ENCODE measurements at regions not wholly inside any gene's neighbourhood (a gene's known extent, or its start where the extent isn't known, plus 50 kb on each side); places are given as distances from the start of the nearest gene placed in this dataset.

GRCh38 chr2:220936641-220937197 lies 635.4 kb downstream of the EPHA4 start:
- Mint-ChIP-seq H3K36me3 (ENCODE audit: low read depth, unreplicated experiment) (no peaks in the 10 kb centered on the region), H3K4me1 (ENCODE audit: low read depth, unreplicated experiment) (no peaks in the 10 kb centered on the region), H3K9me3 (ENCODE audit: unreplicated experiment) (no peaks in the 10 kb centered on the region), H3K27ac (ENCODE audit: unreplicated experiment) (no peak overlapping the region), H3K27me3 (ENCODE audit: low read depth, unreplicated experiment) (no peaks in the 10 kb centered on the region), H3K4me3 (ENCODE audit: unreplicated experiment) (no peak overlapping the region)
- Histone ChIP-seq H3K4me1 (ENCODE audit: insufficient read depth, low read length) (no peaks in the 10 kb centered on the region), H3K27ac (ENCODE audit: low read depth, low read length) (no peak overlapping the region), H3K9ac (ENCODE audit: low read length) (no peak overlapping the region), H3K79me2 (ENCODE audit: insufficient read depth, low read length) (no peaks in the 10 kb centered on the region), H3K9me3 (ENCODE audit: insufficient read depth, low read depth, low read length) (no peaks in the 10 kb centered on the region), H2AFZ (ENCODE audit: low read depth, low read length) (no peak overlapping the region), H3K36me3 (ENCODE audit: insufficient read depth, low read length) (no peaks in the 10 kb centered on the region), H3K4me3 (ENCODE audit: insufficient read depth, low read depth, low read length) (no peak overlapping the region), H4K20me1 (ENCODE audit: insufficient read depth, low read length) (no peaks in the 10 kb centered on the region), H3K4me2 (ENCODE audit: low read length) (no peak overlapping the region), H3K27me3 (ENCODE audit: insufficient read depth, low read length) (no peaks in the 10 kb centered on the region)
- FAIRE-seq (no peak), DNase-seq (ENCODE audit: low read depth) (no peak)
- TF ChIP-seq, protein P1, sequence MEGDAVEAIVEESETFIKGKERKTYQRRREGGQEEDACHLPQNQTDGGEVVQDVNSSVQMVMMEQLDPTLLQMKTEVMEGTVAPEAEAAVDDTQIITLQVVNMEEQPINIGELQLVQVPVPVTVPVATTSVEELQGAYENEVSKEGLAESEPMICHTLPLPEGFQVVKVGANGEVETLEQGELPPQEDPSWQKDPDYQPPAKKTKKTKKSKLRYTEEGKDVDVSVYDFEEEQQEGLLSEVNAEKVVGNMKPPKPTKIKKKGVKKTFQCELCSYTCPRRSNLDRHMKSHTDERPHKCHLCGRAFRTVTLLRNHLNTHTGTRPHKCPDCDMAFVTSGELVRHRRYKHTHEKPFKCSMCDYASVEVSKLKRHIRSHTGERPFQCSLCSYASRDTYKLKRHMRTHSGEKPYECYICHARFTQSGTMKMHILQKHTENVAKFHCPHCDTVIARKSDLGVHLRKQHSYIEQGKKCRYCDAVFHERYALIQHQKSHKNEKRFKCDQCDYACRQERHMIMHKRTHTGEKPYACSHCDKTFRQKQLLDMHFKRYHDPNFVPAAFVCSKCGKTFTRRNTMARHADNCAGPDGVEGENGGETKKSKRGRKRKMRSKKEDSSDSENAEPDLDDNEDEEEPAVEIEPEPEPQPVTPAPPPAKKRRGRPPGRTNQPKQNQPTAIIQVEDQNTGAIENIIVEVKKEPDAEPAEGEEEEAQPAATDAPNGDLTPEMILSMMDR (IDR thresholded peaks at IDR 0.05; ENCODE audit: insufficient read depth, low read depth, low read length) = no peak
- no peak for TF ChIP-seq EZH2 (IDR thresholded peaks at IDR 0.05; ENCODE audit: insufficient read depth, low read length)

DNA sequence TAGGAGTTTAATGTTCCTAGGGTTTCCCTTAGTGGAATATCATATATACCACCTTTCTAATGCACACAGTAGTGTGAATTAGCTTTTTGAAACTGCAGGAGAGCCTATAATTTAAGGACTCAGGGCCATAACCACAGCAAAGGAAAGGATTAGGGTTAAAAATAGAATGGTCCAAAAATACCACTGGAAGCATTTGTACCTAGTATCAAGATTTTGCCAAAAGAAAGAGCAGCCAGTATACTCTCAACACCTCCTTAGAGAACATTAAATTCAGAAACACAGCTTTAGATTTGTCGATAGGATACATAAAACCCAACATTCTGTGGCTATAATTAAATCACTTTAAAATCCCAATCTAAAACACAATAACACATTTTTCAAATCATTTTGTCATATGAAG lies 634.9 kb downstream of the EPHA4 start:
- Mint-ChIP-seq H3K9me3 (ENCODE audit: unreplicated experiment) (no peaks in the 10 kb centered on the region), H3K4me1 (ENCODE audit: low read depth, unreplicated experiment) (no peaks in the 10 kb centered on the region)
- FAIRE-seq = no peak

DNA sequence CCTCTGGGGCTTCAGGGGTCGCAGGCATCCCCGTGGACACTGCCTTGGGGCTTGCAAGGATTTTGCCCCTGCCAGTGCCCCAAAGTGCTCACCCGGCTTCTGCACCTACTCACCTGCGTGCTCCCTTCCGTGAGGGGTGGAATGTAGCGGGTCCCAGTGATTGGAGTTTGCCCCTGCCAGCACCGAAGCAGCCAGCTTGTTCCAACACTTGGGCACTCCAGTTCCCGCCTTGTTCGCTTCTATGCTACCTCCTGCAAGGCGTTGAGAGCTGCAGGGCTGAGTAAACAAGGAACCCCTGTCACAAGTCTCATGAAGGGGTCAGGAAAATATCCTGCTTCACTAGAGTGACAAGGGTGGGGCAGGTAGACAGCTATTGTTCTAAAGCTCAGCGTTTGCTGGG lies 631.5 kb downstream of the EPHA4 start:
- no peak for DNase-seq (ENCODE audit: low read depth)
- H3K27me3 Mint-ChIP-seq (ENCODE audit: low read depth, unreplicated experiment) = no peaks in the 10 kb centered on the region

More for the DNA sequence above, 634.9 kb downstream of the EPHA4 start:
- Histone ChIP-seq H4K20me1 (ENCODE audit: insufficient read depth, low read length) (no peaks in the 10 kb centered on the region), H3K4me2 (ENCODE audit: low read length) (no peak overlapping the region), H3K4me3 (ENCODE audit: insufficient read depth, low read depth, low read length) (no peak overlapping the region), H3K27me3 (ENCODE audit: insufficient read depth, low read length) (no peaks in the 10 kb centered on the region), H3K9me3 (ENCODE audit: insufficient read depth, low read depth, low read length) (peaks cover 4% of the 10 kb centered on the region), H2AFZ (ENCODE audit: low read depth, low read length) (no peak overlapping the region), H3K36me3 (ENCODE audit: insufficient read depth, low read length) (no peaks in the 10 kb centered on the region), H3K79me2 (ENCODE audit: insufficient read depth, low read length) (no peaks in the 10 kb centered on the region), H3K9ac (ENCODE audit: low read length) (no peak overlapping the region), H3K4me1 (ENCODE audit: insufficient read depth, low read length) (no peaks in the 10 kb centered on the region), H3K27ac (ENCODE audit: low read depth, low read length) (no peak overlapping the region)
- Mint-ChIP-seq H3K27ac (ENCODE audit: unreplicated experiment) (no peak overlapping the region), H3K36me3 (ENCODE audit: low read depth, unreplicated experiment) (no peaks in the 10 kb centered on the region), H3K27me3 (ENCODE audit: low read depth, unreplicated experiment) (no peaks in the 10 kb centered on the region), H3K4me3 (ENCODE audit: unreplicated experiment) (no peak overlapping the region)
- TF ChIP-seq, protein P1 (IDR thresholded peaks at IDR 0.05; ENCODE audit: insufficient read depth, low read depth, low read length) = no peak
- no peak for TF ChIP-seq EZH2 (IDR thresholded peaks at IDR 0.05; ENCODE audit: insufficient read depth, low read length)
- no peak for DNase-seq (ENCODE audit: low read depth)

More for the DNA sequence above, 631.5 kb downstream of the EPHA4 start:
- Histone ChIP-seq H3K27me3 (ENCODE audit: insufficient read depth, low read length) (no peaks in the 10 kb centered on the region), H3K4me1 (ENCODE audit: insufficient read depth, low read length) (no peaks in the 10 kb centered on the region), H3K79me2 (ENCODE audit: insufficient read depth, low read length) (no peaks in the 10 kb centered on the region), H3K27ac (ENCODE audit: low read depth, low read length) (no peak overlapping the region), H3K4me3 (ENCODE audit: insufficient read depth, low read depth, low read length) (no peak overlapping the region), H3K9me3 (ENCODE audit: insufficient read depth, low read depth, low read length) (peaks cover 4% of the 10 kb centered on the region), H4K20me1 (ENCODE audit: insufficient read depth, low read length) (no peaks in the 10 kb centered on the region), H3K36me3 (ENCODE audit: insufficient read depth, low read length) (no peaks in the 10 kb centered on the region), H3K4me2 (ENCODE audit: low read length) (no peak overlapping the region), H3K9ac (ENCODE audit: low read length) (no peak overlapping the region), H2AFZ (ENCODE audit: low read depth, low read length) (no peak overlapping the region)
- H3K4me3 Mint-ChIP-seq (ENCODE audit: unreplicated experiment) = no peak overlapping the region
- H3K4me1 Mint-ChIP-seq (ENCODE audit: low read depth, unreplicated experiment) = no peaks in the 10 kb centered on the region
- TF ChIP-seq, protein P1 (IDR thresholded peaks at IDR 0.05; ENCODE audit: insufficient read depth, low read depth, low read length) = no peak
- TF ChIP-seq EZH2 (IDR thresholded peaks at IDR 0.05; ENCODE audit: insufficient read depth, low read length) = no peak
- no peak overlapping the region for H3K27ac Mint-ChIP-seq (ENCODE audit: unreplicated experiment)
- no peak for FAIRE-seq
- H3K9me3 Mint-ChIP-seq (ENCODE audit: unreplicated experiment) = no peaks in the 10 kb centered on the region
- H3K36me3 Mint-ChIP-seq (ENCODE audit: low read depth, unreplicated experiment) = no peaks in the 10 kb centered on the region
